Thoracic aorta (tissue), 2 donors: ENCODE measurements at regions not wholly inside any gene's neighbourhood (a gene's known extent, or its start where the extent isn't known, plus 50 kb on each side); places are given as distances from the start of the nearest gene placed in this dataset.

ENCODE experiments used
- ATAC-seq: fragments of 150-250 bp; one replicate; pipeline ENCODE4 v1.8.0; 2017; ENCODE audit warnings: low read depth; ENCODE audit not compliant: insufficient number of reproducible peaks, low FRiP score
- DNase-seq: peaks from one replicate; pipeline ENCODE4 v3.0.0-alpha.2; 2020; ENCODE audit warnings: low spot score
- H3K27ac ChIP-seq, 2 donors: fragments of 200-600 bp; sonication (generic); 1 replicate in 1 of 2; 2 replicates in 1 of 2; pipeline ENCODE4 v1.5.1; 2016; ENCODE audit warnings: mild to moderate bottlenecking in 2 of 2, moderate library complexity in 2 of 2
- H3K27me3 ChIP-seq: fragments of 200-600 bp; sonication (generic); replicated peaks from 2 replicates; pipeline ENCODE4 v1.6.0; 2016; ENCODE audit warnings: mild to moderate bottlenecking; ENCODE audit not compliant: insufficient read depth
- H3K36me3 ChIP-seq: fragments of 200-600 bp; sonication (generic); one replicate; pipeline ENCODE4 v1.5.1; 2016
- H3K4me1 ChIP-seq, 2 donors: fragments of 200-600 bp; sonication (generic); 1 replicate in 1 of 2; 2 replicates in 1 of 2; pipeline versions ENCODE4 v1.5.1 to v1.6.0; 2016; ENCODE audit warnings: low read depth in 2 of 2, mild to moderate bottlenecking in 1 of 2; ENCODE audit not compliant: control insufficient read depth in 1 of 2
- H3K4me3 ChIP-seq: fragments of 200-600 bp; sonication (generic); 2 replicates; pipeline ENCODE4 v1.5.1; 2016; ENCODE audit warnings: mild to moderate bottlenecking
- H3K9me3 ChIP-seq: fragments of 200-600 bp; sonication (generic); 2 replicates; pipeline ENCODE4 v1.5.1; 2016
- TF ChIP-seq, protein P1 (sequence below): fragments of 200-600 bp; sonication (generic); IDR thresholded peaks from one replicate; pipeline ENCODE4 v1.5.1; 2019; ENCODE audit warnings: antibody characterized with exemption

DNA sequence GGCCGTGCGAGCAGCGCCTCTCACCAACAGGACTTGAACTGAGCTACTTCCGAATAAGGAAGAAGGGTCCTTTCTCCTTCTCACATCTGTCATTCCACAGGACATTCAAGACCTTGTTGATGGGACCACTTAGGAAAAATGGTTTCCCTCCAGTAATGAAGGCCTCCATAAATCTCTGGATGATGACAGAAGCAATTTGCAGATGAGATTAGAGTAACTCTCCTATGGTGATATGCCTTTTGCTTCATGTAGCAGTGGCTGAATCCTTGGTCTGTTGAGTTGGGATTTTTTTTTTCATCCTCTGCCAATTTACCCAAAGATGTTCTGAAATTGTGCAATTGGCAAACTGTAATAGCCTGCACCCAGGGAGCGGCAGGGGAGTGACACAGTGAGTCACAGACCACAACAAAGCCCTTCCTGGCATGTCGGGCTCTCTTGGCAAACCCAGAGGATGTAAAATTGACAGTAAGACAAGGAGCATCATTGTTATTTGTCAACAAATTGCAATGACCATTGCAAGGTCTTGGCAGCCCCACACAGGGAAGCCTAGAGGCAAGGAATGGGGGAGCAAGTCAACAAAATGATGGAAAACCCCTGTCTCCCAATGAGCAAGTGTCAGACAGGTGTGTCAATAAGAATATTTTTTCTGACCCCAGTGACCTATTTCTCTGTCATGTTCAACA is 275.9 kb downstream of the ACTL7B start:
- no peaks in the 10 kb centered on the region for H3K4me1 ChIP-seq
- TF ChIP-seq, protein P1, sequence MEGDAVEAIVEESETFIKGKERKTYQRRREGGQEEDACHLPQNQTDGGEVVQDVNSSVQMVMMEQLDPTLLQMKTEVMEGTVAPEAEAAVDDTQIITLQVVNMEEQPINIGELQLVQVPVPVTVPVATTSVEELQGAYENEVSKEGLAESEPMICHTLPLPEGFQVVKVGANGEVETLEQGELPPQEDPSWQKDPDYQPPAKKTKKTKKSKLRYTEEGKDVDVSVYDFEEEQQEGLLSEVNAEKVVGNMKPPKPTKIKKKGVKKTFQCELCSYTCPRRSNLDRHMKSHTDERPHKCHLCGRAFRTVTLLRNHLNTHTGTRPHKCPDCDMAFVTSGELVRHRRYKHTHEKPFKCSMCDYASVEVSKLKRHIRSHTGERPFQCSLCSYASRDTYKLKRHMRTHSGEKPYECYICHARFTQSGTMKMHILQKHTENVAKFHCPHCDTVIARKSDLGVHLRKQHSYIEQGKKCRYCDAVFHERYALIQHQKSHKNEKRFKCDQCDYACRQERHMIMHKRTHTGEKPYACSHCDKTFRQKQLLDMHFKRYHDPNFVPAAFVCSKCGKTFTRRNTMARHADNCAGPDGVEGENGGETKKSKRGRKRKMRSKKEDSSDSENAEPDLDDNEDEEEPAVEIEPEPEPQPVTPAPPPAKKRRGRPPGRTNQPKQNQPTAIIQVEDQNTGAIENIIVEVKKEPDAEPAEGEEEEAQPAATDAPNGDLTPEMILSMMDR: no peak
- ATAC-seq: no peak
- H3K27ac ChIP-seq: no peak overlapping the region
- H3K36me3 ChIP-seq: no peaks in the 10 kb centered on the region
- no peak for DNase-seq
- no peaks in the 10 kb centered on the region for H3K9me3 ChIP-seq
- H3K27me3 ChIP-seq: no peaks in the 10 kb centered on the region
- no peak overlapping the region for H3K4me3 ChIP-seq

DNA sequence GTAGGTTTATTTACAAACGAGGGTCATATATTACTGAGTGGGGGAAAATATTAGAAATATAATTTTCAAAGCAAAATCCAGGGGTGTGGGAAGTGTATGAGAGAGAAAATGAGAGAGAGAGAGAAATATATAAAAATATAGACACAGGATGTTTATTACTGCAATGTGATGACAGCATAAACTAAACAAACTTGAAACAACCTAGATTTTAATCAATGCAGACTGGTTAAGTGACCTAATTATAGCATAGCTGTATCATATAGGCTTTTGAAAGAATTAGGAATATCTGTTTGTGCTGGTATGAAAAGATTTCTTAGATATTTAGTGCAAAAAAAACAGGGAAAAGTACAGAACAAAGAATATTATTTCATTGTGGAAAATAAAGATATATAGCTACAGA is 280.5 kb downstream of the ACTL7B start:
- Histone ChIP-seq H3K36me3 (no peaks in the 10 kb centered on the region), H3K27me3 (no peaks in the 10 kb centered on the region), H3K9me3 (no peaks in the 10 kb centered on the region), H3K4me1 (no peaks in the 10 kb centered on the region), H3K27ac (no peak overlapping the region), H3K4me3 (no peak overlapping the region)
- ATAC-seq (no peak), DNase-seq (no peak)
- TF ChIP-seq, protein P1: no peak

DNA sequence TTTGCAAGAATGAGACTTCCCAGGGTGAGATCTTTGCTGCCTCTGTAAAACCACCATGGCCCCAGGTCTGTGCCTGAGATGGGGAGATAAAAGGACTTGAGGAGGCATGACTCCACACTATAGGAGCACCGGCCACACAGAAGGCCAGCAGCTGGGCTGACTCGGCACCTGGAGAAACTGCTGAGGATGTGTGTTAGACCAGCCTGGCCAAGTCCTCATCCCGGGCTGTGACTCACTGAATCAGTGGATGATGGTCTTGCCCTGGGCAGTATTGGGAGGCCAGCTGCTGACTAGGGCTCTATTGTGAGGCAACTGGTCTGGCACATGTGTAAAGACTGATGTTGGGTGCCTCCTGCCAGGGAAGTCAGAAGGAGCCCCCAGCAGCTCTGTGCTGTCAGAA is 286.2 kb downstream of the ACTL7B start:
- Histone ChIP-seq H3K36me3 (no peaks in the 10 kb centered on the region), H3K27me3 (no peaks in the 10 kb centered on the region), H3K27ac (no peak overlapping the region), H3K9me3 (no peaks in the 10 kb centered on the region), H3K4me3 (no peak overlapping the region), H3K4me1 (no peaks in the 10 kb centered on the region)
- ATAC-seq: no peak
- no peak for DNase-seq
- TF ChIP-seq, protein P1: no peak

DNA sequence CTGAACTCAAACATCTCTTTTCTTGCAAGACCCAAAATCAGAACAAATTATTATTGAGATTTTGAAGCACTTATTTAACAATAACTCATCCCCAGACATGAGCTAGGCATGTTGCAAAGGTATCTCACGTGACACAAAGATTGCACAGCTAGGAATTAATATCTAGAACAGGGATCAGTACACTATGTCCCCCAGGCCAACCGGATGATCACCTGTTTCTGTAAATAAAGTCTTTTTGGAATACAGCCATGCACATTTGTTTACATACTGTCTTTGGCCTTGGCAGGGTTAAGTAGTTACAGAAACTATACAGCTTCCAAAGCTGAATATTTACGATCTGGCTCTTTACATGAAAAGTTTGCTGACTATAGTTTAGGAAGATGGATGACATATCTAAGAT is 287.7 kb downstream of the ACTL7B start:
- DNase-seq: no peak

DNA sequence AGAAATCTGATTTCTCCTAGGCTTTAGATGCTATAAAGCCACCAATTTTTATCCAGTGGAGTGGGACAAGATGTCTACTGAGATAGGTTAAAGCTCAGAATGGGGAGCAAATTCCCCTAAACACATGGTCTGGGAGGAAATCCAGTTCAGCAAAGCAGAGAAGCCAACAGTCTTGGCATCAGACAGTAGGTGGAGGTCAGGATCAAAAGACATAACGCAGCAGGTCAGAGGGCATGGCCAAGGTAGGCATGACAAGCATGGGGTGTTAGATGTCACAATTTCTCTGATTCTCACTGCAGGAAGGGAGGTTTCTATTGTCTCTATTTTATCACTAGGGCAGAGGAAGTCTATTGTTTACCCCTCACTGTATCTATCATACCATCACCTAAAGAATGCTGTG is 288.2 kb downstream of the ACTL7B start:
- Histone ChIP-seq H3K4me3 (no peak overlapping the region), H3K36me3 (no peaks in the 10 kb centered on the region), H3K4me1 (no peaks in the 10 kb centered on the region), H3K27ac (no peak overlapping the region), H3K27me3 (no peaks in the 10 kb centered on the region), H3K9me3 (no peaks in the 10 kb centered on the region)
- no peak for ATAC-seq
- no peak for DNase-seq
- TF ChIP-seq, protein P1: no peak

More for the DNA sequence above, 287.7 kb downstream of the ACTL7B start:
- Histone ChIP-seq H3K27ac (no peak overlapping the region), H3K9me3 (no peaks in the 10 kb centered on the region), H3K36me3 (no peaks in the 10 kb centered on the region), H3K4me1 (no peaks in the 10 kb centered on the region), H3K4me3 (no peak overlapping the region), H3K27me3 (no peaks in the 10 kb centered on the region)
- ATAC-seq: no peak
- TF ChIP-seq, protein P1: no peak
